ENCODE measurements at regions not wholly inside any gene's neighbourhood (a gene's known extent, or its start where the extent isn't known, plus 50 kb on each side); places are given as distances from the start of the nearest gene placed in this dataset.
"Not testable (repeated sequence)": the region's sequence is repeated elsewhere in the genome, so short reads cannot be mapped to it uniquely, and the experiment has no call there.

DNA sequence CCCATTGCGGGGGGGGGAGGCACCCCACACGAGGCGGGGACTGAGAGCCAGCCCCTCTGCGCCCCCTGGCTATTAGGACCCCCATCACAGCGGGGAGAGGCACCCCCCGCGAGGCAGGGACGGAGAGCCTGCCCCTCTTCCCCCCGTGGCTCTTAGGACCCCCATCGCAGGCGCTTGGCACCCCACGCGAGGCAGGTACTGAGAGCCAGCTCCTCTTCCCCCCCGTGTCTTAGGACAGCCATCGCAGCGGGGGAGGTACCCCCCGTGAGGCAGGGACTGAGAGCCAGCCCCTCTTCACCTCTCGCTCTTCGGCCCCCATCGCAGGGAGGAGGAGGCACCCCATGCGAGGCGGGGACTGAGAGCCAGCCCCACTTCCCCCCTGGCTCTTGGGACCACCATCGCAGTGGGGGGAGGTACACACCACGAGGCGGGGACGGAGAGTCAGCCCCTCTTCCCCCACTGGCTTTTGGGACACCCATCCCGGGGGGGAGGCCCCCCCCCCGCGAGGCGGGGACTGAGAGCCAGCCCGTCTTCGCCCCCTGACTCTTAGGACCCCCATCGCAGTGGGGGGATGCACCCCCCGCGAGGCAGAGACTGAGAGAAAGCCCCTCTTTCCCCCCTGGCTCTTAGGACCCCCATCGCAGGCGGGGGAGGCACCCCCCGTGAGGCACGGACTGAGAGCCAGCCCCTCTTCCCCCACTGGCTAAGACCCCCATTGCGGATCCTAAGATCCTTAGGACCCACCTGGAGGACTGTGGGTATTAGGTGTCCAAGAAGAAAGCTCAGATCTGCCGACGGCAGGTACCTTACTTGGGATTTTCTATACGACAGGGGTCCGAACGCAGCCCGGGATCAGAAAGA is 198.6 kb upstream of the PZP start:
- H4K20me1 ChIP-seq (ENCODE audit: insufficient read depth, low read length) = no peaks in the 10 kb centered on the region
- H3K9me3 ChIP-seq (ENCODE audit: insufficient read depth, low read length) = no peaks in the 10 kb centered on the region
- H3K36me3 ChIP-seq (replicated peaks; ENCODE audit: low read depth, low read length) = peaks cover 3% of the 10 kb centered on the region
- H3K79me2 ChIP-seq (ENCODE audit: low read length) = no peaks in the 10 kb centered on the region
- TF ChIP-seq EZH2phosphoT487 (IDR thresholded peaks at IDR 0.05; ENCODE audit: low read depth) (no peak), CTCF (IDR thresholded peaks at IDR 0.05; ENCODE audit: low read depth, low read length) (no peak)
- no peak overlapping the region for H2AFZ ChIP-seq (ENCODE audit: low read depth, low read length)
- H3K4me3 ChIP-seq (ENCODE audit: low read length) = no peak overlapping the region
- no peak overlapping the region for H3K4me2 ChIP-seq (ENCODE audit: low read length)
- H3K27ac ChIP-seq (ENCODE audit: low read length) = no peak overlapping the region
- no peak overlapping the region for H3K9ac ChIP-seq (ENCODE audit: low read length)
- no peaks in the 10 kb centered on the region for H3K27me3 ChIP-seq (ENCODE audit: low read depth, low read length)
- H3K4me1 ChIP-seq (ENCODE audit: low read length) = no peaks in the 10 kb centered on the region

GRCh38 chr12:9405886-9406563 is 197.8 kb upstream of the PZP start:
- H3K36me3 ChIP-seq (replicated peaks; ENCODE audit: low read depth, low read length) = peaks cover 3% of the 10 kb centered on the region
- TF ChIP-seq CTCF (IDR thresholded peaks at IDR 0.05; ENCODE audit: low read depth, low read length) (no peak), EZH2phosphoT487 (IDR thresholded peaks at IDR 0.05; ENCODE audit: low read depth) (no peak)
- no peaks in the 10 kb centered on the region for H3K27me3 ChIP-seq (ENCODE audit: low read depth, low read length)
- no peak overlapping the region for H3K4me2 ChIP-seq (ENCODE audit: low read length)
- no peak overlapping the region for H3K27ac ChIP-seq (ENCODE audit: low read length)
- no peak overlapping the region for H3K9ac ChIP-seq (ENCODE audit: low read length)
- no peak overlapping the region for H2AFZ ChIP-seq (ENCODE audit: low read depth, low read length)
- no peaks in the 10 kb centered on the region for H3K4me1 ChIP-seq (ENCODE audit: low read length)
- H3K4me3 ChIP-seq (ENCODE audit: low read length) = no peak overlapping the region; the same call in 1 of the 2 replicates
- no peaks in the 10 kb centered on the region for H3K79me2 ChIP-seq (ENCODE audit: low read length)
- H4K20me1 ChIP-seq (ENCODE audit: insufficient read depth, low read length) = no peaks in the 10 kb centered on the region
- no peaks in the 10 kb centered on the region for H3K9me3 ChIP-seq (ENCODE audit: insufficient read depth, low read length)

DNA sequence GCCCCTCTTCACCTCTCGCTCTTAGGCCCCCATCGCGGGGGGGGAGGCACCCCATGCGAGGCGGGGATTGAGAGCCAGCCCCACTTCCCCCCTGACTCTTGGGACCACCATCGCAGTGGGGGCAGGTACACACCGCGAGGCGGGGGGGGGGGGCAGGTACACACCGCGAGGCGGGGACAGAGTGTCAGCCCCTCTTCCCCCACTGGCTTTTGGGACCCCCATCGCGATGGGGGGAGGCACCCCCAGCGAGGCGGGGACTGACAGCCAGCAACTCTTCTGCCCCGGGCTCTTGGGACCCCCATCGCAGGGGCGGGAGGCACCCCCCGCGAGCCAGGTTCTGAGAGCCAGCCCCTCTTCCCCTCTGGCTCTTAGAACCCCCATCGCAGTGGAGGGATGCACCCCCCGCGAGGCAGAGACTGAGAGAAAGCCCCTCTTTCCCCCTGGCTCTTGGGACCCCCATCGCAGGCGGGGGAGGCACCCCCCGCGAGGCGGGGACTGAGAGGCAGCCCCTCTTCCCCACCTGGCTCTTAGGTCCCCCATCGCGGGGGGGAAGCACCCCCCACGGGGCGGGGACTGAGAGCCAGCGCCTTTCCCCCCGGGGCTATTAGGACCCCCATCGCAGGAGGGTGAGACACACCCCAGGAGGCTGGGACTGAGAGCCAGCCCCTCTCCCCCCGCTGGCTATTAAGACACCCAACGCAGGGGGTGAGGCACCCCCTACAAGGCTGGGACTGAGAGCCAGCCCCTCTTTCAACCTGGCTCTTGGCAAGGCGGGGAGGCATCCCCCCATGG is 196.5 kb upstream of the PZP start:
- Histone ChIP-seq H3K36me3 (replicated peaks; ENCODE audit: low read depth, low read length) (peaks cover 3% of the 10 kb centered on the region), H3K9me3 (ENCODE audit: insufficient read depth, low read length) (no peaks in the 10 kb centered on the region), H2AFZ (ENCODE audit: low read depth, low read length) (no peak overlapping the region), H3K27me3 (ENCODE audit: low read depth, low read length) (no peaks in the 10 kb centered on the region), H3K27ac (ENCODE audit: low read length) (no peak overlapping the region), H3K79me2 (ENCODE audit: low read length) (no peaks in the 10 kb centered on the region), H3K4me2 (ENCODE audit: low read length) (no peak overlapping the region), H3K9ac (ENCODE audit: low read length) (no peak overlapping the region), H4K20me1 (ENCODE audit: insufficient read depth, low read length) (no peaks in the 10 kb centered on the region), H3K4me3 (ENCODE audit: low read length) (no peak overlapping the region), H3K4me1 (ENCODE audit: low read length) (no peaks in the 10 kb centered on the region)
- TF ChIP-seq CTCF (IDR thresholded peaks at IDR 0.05; ENCODE audit: low read depth, low read length) = no peak
- no peak for TF ChIP-seq EZH2phosphoT487 (IDR thresholded peaks at IDR 0.05; ENCODE audit: low read depth)

GRCh38 chr12:9404031-9404430 is 195.8 kb upstream of the PZP start:
- Histone ChIP-seq H3K9ac (ENCODE audit: low read length) (no peak overlapping the region), H3K27ac (ENCODE audit: low read length) (no peak overlapping the region), H3K27me3 (ENCODE audit: low read depth, low read length) (no peaks in the 10 kb centered on the region), H2AFZ (ENCODE audit: low read depth, low read length) (no peak overlapping the region), H3K4me1 (ENCODE audit: low read length) (no peaks in the 10 kb centered on the region), H3K4me2 (ENCODE audit: low read length) (no peak overlapping the region), H4K20me1 (ENCODE audit: insufficient read depth, low read length) (no peaks in the 10 kb centered on the region), H3K4me3 (ENCODE audit: low read length) (no peak overlapping the region), H3K9me3 (ENCODE audit: insufficient read depth, low read length) (no peaks in the 10 kb centered on the region), H3K36me3 (replicated peaks; ENCODE audit: low read depth, low read length) (peaks cover 3% of the 10 kb centered on the region), H3K79me2 (ENCODE audit: low read length) (no peaks in the 10 kb centered on the region)
- TF ChIP-seq CTCF (IDR thresholded peaks at IDR 0.05; ENCODE audit: low read depth, low read length) (no peak), EZH2phosphoT487 (IDR thresholded peaks at IDR 0.05; ENCODE audit: low read depth) (no peak)

DNA sequence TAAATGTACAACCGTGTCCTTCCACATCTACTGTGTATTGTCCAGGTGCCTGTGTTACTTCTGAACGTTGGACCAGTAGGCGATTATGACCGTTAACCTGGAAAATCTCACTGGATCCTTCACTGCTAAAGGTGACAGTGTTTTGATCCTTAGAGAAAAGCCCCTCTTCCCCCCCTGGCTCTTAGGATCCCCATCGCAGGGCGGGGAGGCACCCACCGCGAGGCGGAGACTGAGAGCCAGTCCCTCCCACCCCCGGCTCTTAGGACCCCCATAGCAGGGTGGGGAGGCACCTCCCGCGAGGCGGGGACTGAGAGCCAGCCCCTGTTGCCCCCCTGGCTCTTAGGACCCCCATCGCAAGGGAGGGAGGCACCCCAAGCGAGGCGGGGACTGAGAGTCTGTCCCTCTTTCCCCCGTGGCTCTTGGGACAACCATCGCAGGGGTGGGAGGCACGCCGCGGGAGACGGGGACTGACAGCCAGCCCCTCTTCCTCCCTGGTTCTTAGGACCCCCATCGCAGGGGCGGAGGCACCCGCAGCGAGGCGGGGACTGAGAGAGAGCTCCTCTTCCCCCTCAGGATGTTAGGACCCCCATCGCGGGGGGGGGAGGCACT is 194.3 kb upstream of the PZP start:
- H3K36me3 ChIP-seq (replicated peaks; ENCODE audit: low read depth, low read length); H3K79me2 ChIP-seq (ENCODE audit: low read length); H3K9me3 ChIP-seq (ENCODE audit: insufficient read depth, low read length); H4K20me1 ChIP-seq (ENCODE audit: insufficient read depth, low read length); H2AFZ ChIP-seq (ENCODE audit: low read depth, low read length); H3K9ac ChIP-seq (ENCODE audit: low read length); H3K27ac ChIP-seq (ENCODE audit: low read length); H3K4me1 ChIP-seq (ENCODE audit: low read length); H3K27me3 ChIP-seq (ENCODE audit: low read depth, low read length): not testable (repeated sequence)
- peak overlapping the region; percentile 61 for H3K4me3 ChIP-seq (ENCODE audit: low read length)
- peak overlapping the region; percentile 48 for H3K4me2 ChIP-seq (ENCODE audit: low read length)
